ENCODE measurements at regions not wholly inside any gene's neighbourhood (a gene's known extent, or its start where the extent isn't known, plus 50 kb on each side); places are given as distances from the start of the nearest gene placed in this dataset.

DNA sequence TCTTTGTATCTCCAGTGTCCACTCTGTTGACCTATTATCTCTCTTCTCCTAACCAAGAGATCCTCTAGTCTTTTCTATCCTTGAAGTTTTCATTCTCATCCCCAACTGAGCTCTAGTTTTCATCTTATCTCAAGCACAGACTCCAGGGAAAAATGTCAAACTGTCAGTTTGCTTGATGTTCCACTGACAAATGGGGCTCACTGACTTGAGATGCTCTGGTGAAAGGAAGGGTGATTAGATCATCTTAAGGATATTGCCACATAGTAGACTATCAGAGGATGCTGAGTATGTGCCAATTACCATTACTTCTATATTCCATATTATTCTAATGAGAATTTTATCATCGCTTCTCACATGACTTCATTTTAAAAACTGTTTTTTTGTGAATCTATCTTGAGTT is 2008.2 kb downstream of the ARAP2 start:
- H3K4me2 ChIP-seq (ENCODE audit: low read length): no peak overlapping the region
- H3K4me1 ChIP-seq (ENCODE audit: insufficient read depth, low read length, poor library complexity, severe bottlenecking): no peaks in the 10 kb centered on the region
- no peaks in the 10 kb centered on the region for H3K9me3 ChIP-seq (ENCODE audit: low read length)
- H3K36me3 ChIP-seq (ENCODE audit: insufficient read depth, low read length): no peaks in the 10 kb centered on the region
- no peaks in the 10 kb centered on the region for H4K20me1 ChIP-seq (ENCODE audit: insufficient read depth, low read length)
- CTCF ChIA-PET (ENCODE audit: unreplicated experiment): no interaction called here
- no peak overlapping the region for H3K27ac ChIP-seq (ENCODE audit: low read depth, low read length, poor library complexity, severe bottlenecking)
- no peak overlapping the region for H3K4me3 ChIP-seq (ENCODE audit: low read depth, low read length, poor library complexity, severe bottlenecking)
- intact Hi-C loops (cut with micrococcal nuclease; ENCODE audit: unreplicated experiment): no loop called here
- TF ChIP-seq, protein P1, sequence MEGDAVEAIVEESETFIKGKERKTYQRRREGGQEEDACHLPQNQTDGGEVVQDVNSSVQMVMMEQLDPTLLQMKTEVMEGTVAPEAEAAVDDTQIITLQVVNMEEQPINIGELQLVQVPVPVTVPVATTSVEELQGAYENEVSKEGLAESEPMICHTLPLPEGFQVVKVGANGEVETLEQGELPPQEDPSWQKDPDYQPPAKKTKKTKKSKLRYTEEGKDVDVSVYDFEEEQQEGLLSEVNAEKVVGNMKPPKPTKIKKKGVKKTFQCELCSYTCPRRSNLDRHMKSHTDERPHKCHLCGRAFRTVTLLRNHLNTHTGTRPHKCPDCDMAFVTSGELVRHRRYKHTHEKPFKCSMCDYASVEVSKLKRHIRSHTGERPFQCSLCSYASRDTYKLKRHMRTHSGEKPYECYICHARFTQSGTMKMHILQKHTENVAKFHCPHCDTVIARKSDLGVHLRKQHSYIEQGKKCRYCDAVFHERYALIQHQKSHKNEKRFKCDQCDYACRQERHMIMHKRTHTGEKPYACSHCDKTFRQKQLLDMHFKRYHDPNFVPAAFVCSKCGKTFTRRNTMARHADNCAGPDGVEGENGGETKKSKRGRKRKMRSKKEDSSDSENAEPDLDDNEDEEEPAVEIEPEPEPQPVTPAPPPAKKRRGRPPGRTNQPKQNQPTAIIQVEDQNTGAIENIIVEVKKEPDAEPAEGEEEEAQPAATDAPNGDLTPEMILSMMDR (conservative IDR thresholded peaks at IDR 0.05; ENCODE audit: low read length): no peak
- TF ChIP-seq EZH2phosphoT487 (IDR thresholded peaks at IDR 0.05; ENCODE audit: borderline replicate concordance, low read depth, low read length): no peak
- DNase-seq (ENCODE audit: low spot score): no peak
- BruUV-seq (replicated peaks): no TSS peak
- H3K9me2 ChIP-seq (ENCODE audit: insufficient read depth, low read length): no peaks in the 10 kb centered on the region
- no peaks in the 10 kb centered on the region for H3K79me2 ChIP-seq (ENCODE audit: insufficient read depth, low read depth, low read length)
- POLR2A ChIA-PET: interaction anchor here (0.6 kb wide), 1 partner anchor 937 kb away, joined by 3 read pairs; no protein-coding TSS in a partner anchor
- no peak overlapping the region for H2AFZ ChIP-seq (ENCODE audit: low read length)

DNA sequence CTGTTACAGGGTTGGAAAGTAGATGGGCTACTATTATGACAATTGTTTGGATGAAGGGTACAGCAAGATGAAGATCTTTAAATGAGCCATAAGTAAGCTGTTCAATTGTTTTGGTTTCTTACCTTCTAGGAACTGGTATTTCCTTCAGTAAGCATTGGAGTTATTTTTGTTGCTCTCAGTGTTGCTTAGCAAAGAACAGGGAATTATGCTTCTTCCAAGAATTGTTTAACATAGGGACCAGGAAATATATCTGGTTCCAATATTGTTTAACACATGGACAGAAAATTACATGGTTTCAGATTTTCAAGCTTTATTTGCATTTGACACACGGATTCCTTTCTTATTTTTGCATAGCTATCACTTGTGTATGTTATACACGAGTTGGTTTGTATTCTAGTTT is 1999.0 kb downstream of the ARAP2 start:
- DNase-seq (ENCODE audit: low spot score): no peak
- intact Hi-C loops (cut with micrococcal nuclease; ENCODE audit: unreplicated experiment): no loop called here
- Histone ChIP-seq H4K20me1 (ENCODE audit: insufficient read depth, low read length) (no peaks in the 10 kb centered on the region), H2AFZ (ENCODE audit: low read length) (no peak overlapping the region), H3K27ac (ENCODE audit: low read depth, low read length, poor library complexity, severe bottlenecking) (no peak overlapping the region), H3K79me2 (ENCODE audit: insufficient read depth, low read depth, low read length) (no peaks in the 10 kb centered on the region), H3K4me1 (ENCODE audit: insufficient read depth, low read length, poor library complexity, severe bottlenecking) (no peaks in the 10 kb centered on the region), H3K4me2 (ENCODE audit: low read length) (no peak overlapping the region), H3K9me2 (ENCODE audit: insufficient read depth, low read length) (no peaks in the 10 kb centered on the region; the same call in 1 of the 2 replicates), H3K9me3 (ENCODE audit: low read length) (no peaks in the 10 kb centered on the region), H3K4me3 (ENCODE audit: low read depth, low read length, poor library complexity, severe bottlenecking) (no peak overlapping the region), H3K36me3 (ENCODE audit: insufficient read depth, low read length) (no peaks in the 10 kb centered on the region)
- BruUV-seq (replicated peaks): no TSS peak
- POLR2A ChIA-PET: no interaction called here
- CTCF ChIA-PET (ENCODE audit: unreplicated experiment): no interaction called here
- TF ChIP-seq, protein P1 (conservative IDR thresholded peaks at IDR 0.05; ENCODE audit: low read length): no peak
- TF ChIP-seq EZH2phosphoT487 (IDR thresholded peaks at IDR 0.05; ENCODE audit: borderline replicate concordance, low read depth, low read length): no peak

DNA sequence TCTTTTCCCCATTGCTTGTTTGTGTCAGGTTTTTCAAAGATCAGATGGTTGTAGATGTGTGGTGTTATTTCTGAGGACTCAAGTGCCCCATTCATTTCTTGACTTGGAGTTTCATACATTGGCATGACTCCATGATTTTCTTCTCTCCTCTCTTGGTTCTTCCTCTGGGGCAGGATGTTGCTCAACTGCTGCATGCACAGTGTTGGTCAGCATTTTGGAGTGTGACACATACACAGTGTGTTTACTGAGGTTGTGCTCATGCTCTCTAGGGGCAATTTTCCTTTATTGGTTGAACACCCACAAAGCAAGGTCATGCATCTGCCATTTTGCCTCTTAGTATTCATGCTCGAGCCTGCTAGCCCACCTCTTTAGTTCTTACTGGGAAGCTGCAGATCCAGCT is 1993.8 kb downstream of the ARAP2 start:
- H3K4me2 ChIP-seq (ENCODE audit: low read length): no peak overlapping the region
- no peak overlapping the region for H3K27ac ChIP-seq (ENCODE audit: low read depth, low read length, poor library complexity, severe bottlenecking)
- BruUV-seq (replicated peaks): no TSS peak
- H4K20me1 ChIP-seq (ENCODE audit: insufficient read depth, low read length): no peaks in the 10 kb centered on the region
- no peak overlapping the region for H2AFZ ChIP-seq (ENCODE audit: low read length)
- H3K79me2 ChIP-seq (ENCODE audit: insufficient read depth, low read depth, low read length): no peaks in the 10 kb centered on the region
- no peak for DNase-seq (ENCODE audit: low spot score)
- no peaks in the 10 kb centered on the region for H3K4me1 ChIP-seq (ENCODE audit: insufficient read depth, low read length, poor library complexity, severe bottlenecking)
- ChIA-PET POLR2A (no interaction called here), CTCF (ENCODE audit: unreplicated experiment) (no interaction called here)
- H3K4me3 ChIP-seq (ENCODE audit: low read depth, low read length, poor library complexity, severe bottlenecking): no peak overlapping the region
- no peaks in the 10 kb centered on the region for H3K9me3 ChIP-seq (ENCODE audit: low read length)
- intact Hi-C loops (cut with micrococcal nuclease; ENCODE audit: unreplicated experiment): no loop called here
- H3K9me2 ChIP-seq (ENCODE audit: insufficient read depth, low read length): no peaks in the 10 kb centered on the region
- TF ChIP-seq, protein P1 (conservative IDR thresholded peaks at IDR 0.05; ENCODE audit: low read length): no peak
- no peak for TF ChIP-seq EZH2phosphoT487 (IDR thresholded peaks at IDR 0.05; ENCODE audit: borderline replicate concordance, low read depth, low read length)
- no peaks in the 10 kb centered on the region for H3K36me3 ChIP-seq (ENCODE audit: insufficient read depth, low read length)
